Ectodermal cell (in vitro differentiated cells): ENCODE measurements at regions not wholly inside any gene's neighbourhood (a gene's known extent, or its start where the extent isn't known, plus 50 kb on each side); places are given as distances from the start of the nearest gene placed in this dataset.

ENCODE experiments used
- H3K27ac ChIP-seq: 2 replicates; pipeline ENCODE4 v1.7.0; 2013; ENCODE audit warnings: mild to moderate bottlenecking, low read depth, low read length; ENCODE audit not compliant: insufficient read depth, poor library complexity, severe bottlenecking
- H3K27me3 ChIP-seq: 2 replicates; pipeline ENCODE4 v1.7.0; 2013; ENCODE audit warnings: mild to moderate bottlenecking, low read length; ENCODE audit not compliant: insufficient read depth, control insufficient read depth, poor library complexity, severe bottlenecking
- H3K36me3 ChIP-seq: one replicate; pipeline ENCODE4 v1.7.0; 2013; ENCODE audit warnings: low read length; ENCODE audit not compliant: control insufficient read depth, insufficient read depth
- H3K4me1 ChIP-seq: one replicate; pipeline ENCODE4 v1.7.0; 2013; ENCODE audit warnings: low read length; ENCODE audit not compliant: control insufficient read depth, insufficient read depth
- H3K4me3 ChIP-seq: 2 replicates; pipeline ENCODE4 v1.7.0; 2013; ENCODE audit warnings: low read depth, low read length, control low read depth; ENCODE audit not compliant: insufficient read depth
- H3K9me3 ChIP-seq: 2 replicates; pipeline ENCODE4 v1.7.0; 2013; ENCODE audit warnings: mild to moderate bottlenecking, low read length, moderate library complexity; ENCODE audit not compliant: control insufficient read depth
- WGBS, 2 experiments: methylation state at CpG; one replicate each; pipeline ENCODE4 v1.1.7; 2013; ENCODE audit warnings: missing lambda C conversion rate in 2 of 2; 5-methylcytosine and 5-hydroxymethylcytosine counted together

- H3K27ac ChIP-seq = no peak overlapping the region
- no peaks in the 10 kb centered on the region for H3K4me1 ChIP-seq
- H3K36me3 ChIP-seq = no peaks in the 10 kb centered on the region
- no peak overlapping the region for H3K4me3 ChIP-seq
- 100% methylated on average over 1 to 3 of the region's 3 CpGs for WGBS, 2 experiments
- no peaks in the 10 kb centered on the region for H3K27me3 ChIP-seq
- no peaks in the 10 kb centered on the region for H3K9me3 ChIP-seq
These were observed 650.4 kb downstream of the RFPL4B start for GRCh38 chr6:112997421-112998085.

- no peaks in the 10 kb centered on the region for H3K4me1 ChIP-seq
- WGBS, 2 experiments = 37 to 86% methylated on average over 1 of the region's 1 CpG
- H3K9me3 ChIP-seq = no peaks in the 10 kb centered on the region
- H3K4me3 ChIP-seq = no peak overlapping the region
- H3K36me3 ChIP-seq = no peaks in the 10 kb centered on the region
- H3K27me3 ChIP-seq = no peaks in the 10 kb centered on the region
- H3K27ac ChIP-seq = no peak overlapping the region
These were observed 656.9 kb downstream of the RFPL4B start for GRCh38 chr6:113004054-113004453.

GRCh38 chr6:113004470-113005270, 657.5 kb downstream of the RFPL4B start:
- Histone ChIP-seq H3K27me3 (no peaks in the 10 kb centered on the region), H3K27ac (no peak overlapping the region), H3K4me3 (no peak overlapping the region), H3K36me3 (no peaks in the 10 kb centered on the region), H3K4me1 (no peaks in the 10 kb centered on the region), H3K9me3 (no peaks in the 10 kb centered on the region)
- 86 to 98% methylated on average over 1 to 3 of the region's 3 CpGs for WGBS, 2 experiments

GRCh38 chr6:113006494-113006893, 659.4 kb downstream of the RFPL4B start:
- no peaks in the 10 kb centered on the region for H3K9me3 ChIP-seq
- H3K4me1 ChIP-seq = no peaks in the 10 kb centered on the region
- no peaks in the 10 kb centered on the region for H3K36me3 ChIP-seq
- WGBS, 2 experiments = 100% methylated on average over 1 of the region's 2 CpGs; no CpG with 5 or more reads in 1 of the 2 experiments
- no peak overlapping the region for H3K27ac ChIP-seq
- H3K27me3 ChIP-seq = no peaks in the 10 kb centered on the region
- H3K4me3 ChIP-seq = no peak overlapping the region

- H3K4me1 ChIP-seq = no peaks in the 10 kb centered on the region
- no CpG with 5 or more reads among the region's 1 CpG for WGBS, 2 experiments
- no peak overlapping the region for H3K27ac ChIP-seq
- H3K27me3 ChIP-seq = no peaks in the 10 kb centered on the region
- H3K36me3 ChIP-seq = no peaks in the 10 kb centered on the region
- no peak overlapping the region for H3K4me3 ChIP-seq
- H3K9me3 ChIP-seq = no peaks in the 10 kb centered on the region
These were observed 662.6 kb downstream of the RFPL4B start for GRCh38 chr6:113009682-113010081.

GRCh38 chr6:113010196-113010989, 663.3 kb downstream of the RFPL4B start:
- H3K4me3 ChIP-seq = no peak overlapping the region
- H3K27me3 ChIP-seq = no peaks in the 10 kb centered on the region
- no peaks in the 10 kb centered on the region for H3K4me1 ChIP-seq
- no peak overlapping the region for H3K27ac ChIP-seq
- WGBS, 2 experiments = 94 to 96% methylated on average over 2 to 3 of the region's 3 CpGs
- H3K36me3 ChIP-seq = no peaks in the 10 kb centered on the region
- H3K9me3 ChIP-seq = no peaks in the 10 kb centered on the region

GRCh38 chr6:113011389-113011788, 664.3 kb downstream of the RFPL4B start:
- Histone ChIP-seq H3K27me3 (no peaks in the 10 kb centered on the region), H3K9me3 (no peaks in the 10 kb centered on the region), H3K4me3 (no peak overlapping the region), H3K27ac (no peak overlapping the region), H3K36me3 (no peaks in the 10 kb centered on the region), H3K4me1 (no peaks in the 10 kb centered on the region)
- WGBS, 2 experiments = 0% methylated on average over 1 of the region's 1 CpG; no CpG with 5 or more reads in 1 of the 2 experiments

GRCh38 chr6:113011801-113012200, 664.7 kb downstream of the RFPL4B start:
- 80 to 100% methylated on average over 4 to 5 of the region's 5 CpGs for WGBS, 2 experiments
- Histone ChIP-seq H3K9me3 (no peaks in the 10 kb centered on the region), H3K27ac (no peak overlapping the region), H3K4me1 (no peaks in the 10 kb centered on the region), H3K36me3 (no peaks in the 10 kb centered on the region), H3K27me3 (no peaks in the 10 kb centered on the region), H3K4me3 (no peak overlapping the region)

- H3K27me3 ChIP-seq = no peaks in the 10 kb centered on the region
- H3K4me1 ChIP-seq = no peaks in the 10 kb centered on the region
- WGBS, 2 experiments = 61 to 71% methylated on average over 7 to 8 of the region's 8 CpGs
- H3K9me3 ChIP-seq = no peaks in the 10 kb centered on the region
- H3K36me3 ChIP-seq = no peaks in the 10 kb centered on the region
- H3K27ac ChIP-seq = no peak overlapping the region
- no peak overlapping the region for H3K4me3 ChIP-seq
These were observed 668.1 kb downstream of the RFPL4B start for GRCh38 chr6:113015249-113015648.

- H3K27ac ChIP-seq = no peak overlapping the region
- no peak overlapping the region for H3K4me3 ChIP-seq
- H3K9me3 ChIP-seq = no peaks in the 10 kb centered on the region
- H3K27me3 ChIP-seq = no peaks in the 10 kb centered on the region
- 98 to 100% methylated on average over 2 of the region's 2 CpGs for WGBS, 2 experiments
- no peaks in the 10 kb centered on the region for H3K36me3 ChIP-seq
- no peaks in the 10 kb centered on the region for H3K4me1 ChIP-seq
These were observed 670.2 kb downstream of the RFPL4B start for GRCh38 chr6:113017353-113017752.
